Liver (tissue), 8 donors: ENCODE measurements at regions not wholly inside any gene's neighbourhood (a gene's known extent, or its start where the extent isn't known, plus 50 kb on each side); places are given as distances from the start of the nearest gene placed in this dataset.

Experiments used
- DNase-seq: peaks from one replicate; pipeline ENCODE4 v3.0.0-alpha.2; 2017; ENCODE audit warnings: low spot score
- H3K27ac ChIP-seq, 2 donors: one replicate each; pipeline ENCODE4 v1.7.0; 2013; ENCODE audit warnings: inconsistent platforms in 2 of 2, low read length in 2 of 2, control low read depth in 1 of 2, low read depth in 1 of 2, mild to moderate bottlenecking in 1 of 2
- H3K27me3 ChIP-seq, 4 donors: one replicate each; pipeline versions ENCODE4 v1.6.1 to v1.7.0; 2013; ENCODE audit warnings: low read length in 3 of 4, inconsistent platforms in 1 of 4, mild to moderate bottlenecking in 1 of 4, moderate library complexity in 1 of 4; ENCODE audit not compliant: control insufficient read depth in 4 of 4, insufficient read depth in 4 of 4
- H3K36me3 ChIP-seq, 4 donors: one replicate each; pipeline versions ENCODE4 v1.6.1 to v1.7.0; 2013; ENCODE audit warnings: low read length in 3 of 4, mild to moderate bottlenecking in 3 of 4, low read depth in 1 of 4, moderate library complexity in 1 of 4; ENCODE audit not compliant: control insufficient read depth in 4 of 4, insufficient read depth in 3 of 4
- H3K4me1 ChIP-seq, 4 donors: one replicate each; pipeline versions ENCODE4 v1.6.1 to v1.7.0; 2013; ENCODE audit warnings: low read length in 3 of 4, mild to moderate bottlenecking in 3 of 4, moderate library complexity in 1 of 4; ENCODE audit not compliant: control insufficient read depth in 4 of 4, insufficient read depth in 4 of 4
- H3K4me3 ChIP-seq, 3 donors: one replicate each; pipeline versions ENCODE4 v1.6.1 to v1.7.0; 2013; ENCODE audit warnings: low read length in 3 of 3, control low read depth in 1 of 3, low read depth in 1 of 3, mild to moderate bottlenecking in 1 of 3
- H3K9ac ChIP-seq, 2 donors: one replicate each; pipeline ENCODE4 v1.7.0; 2013; ENCODE audit warnings: low read length in 2 of 2, mild to moderate bottlenecking in 2 of 2, moderate library complexity in 2 of 2, control low read depth in 1 of 2, low read depth in 1 of 2
- H3K9me3 ChIP-seq, 4 donors: one replicate each; pipeline versions ENCODE4 v1.6.1 to v1.7.0; 2013; ENCODE audit warnings: low read length in 3 of 4; ENCODE audit not compliant: control insufficient read depth in 4 of 4
- FOXA1 ChIP-seq: IDR thresholded peaks from 2 replicates; pipeline ENCODE4 v1.6.1; 2016; ENCODE audit warnings: antibody characterized with exemption
- GABPA ChIP-seq, 2 donors: IDR thresholded peaks in 1 of 2; conservative IDR thresholded peaks in 1 of 2; 2 replicates each; pipeline ENCODE4 v1.6.1; 2016; ENCODE audit warnings: antibody characterized with exemption in 2 of 2, mild to moderate bottlenecking in 1 of 2, moderate library complexity in 1 of 2
- JUND ChIP-seq, 2 donors: IDR thresholded peaks; 2 replicates each; pipeline ENCODE4 v1.6.1; 2016; ENCODE audit warnings: antibody characterized with exemption in 2 of 2
- NR2F2 ChIP-seq: IDR thresholded peaks from 2 replicates; pipeline ENCODE4 v1.6.1; 2016; ENCODE audit warnings: antibody characterized with exemption
- RAD21 ChIP-seq, 2 donors: IDR thresholded peaks; 2 replicates each; pipeline ENCODE4 v1.6.1; 2016; ENCODE audit warnings: antibody characterized with exemption in 2 of 2, mild to moderate bottlenecking in 2 of 2
- RXRA ChIP-seq, 2 donors: IDR thresholded peaks; 2 replicates each; pipeline ENCODE4 v1.6.1; 2017 to 2018; ENCODE audit warnings: antibody characterized with exemption in 2 of 2, mild to moderate bottlenecking in 1 of 2
- SP1 ChIP-seq: IDR thresholded peaks from 2 replicates; pipeline ENCODE4 v1.6.1; 2018; ENCODE audit warnings: antibody characterized with exemption, mild to moderate bottlenecking
- TAF1 ChIP-seq: conservative IDR thresholded peaks from 2 replicates; pipeline ENCODE4 v1.6.1; 2016; ENCODE audit warnings: antibody characterized with exemption, mild to moderate bottlenecking
- WGBS: extraction: QIAGEN DNeasy Blood & Tissue Kit; methylation state at CpG from one replicate; pipeline ENCODE4 v1.1.7; 2013; 5-methylcytosine and 5-hydroxymethylcytosine counted together
- TF ChIP-seq, protein P1 (sequence below): IDR thresholded peaks from 2 replicates; pipeline ENCODE4 v1.6.1; 2016; ENCODE audit warnings: antibody characterized with exemption
- TF ChIP-seq, protein P2 (sequence below): fragments of 150-350 bp; IDR thresholded peaks from 2 replicates; pipeline ENCODE4 v1.5.1; 2017; ENCODE audit warnings: improper control_type of control experiment, low read depth, low read length; ENCODE audit not compliant: missing input control
- TF ChIP-seq, protein P3 (sequence below): IDR thresholded peaks from 2 replicates; pipeline ENCODE4 v1.6.1; 2016; ENCODE audit warnings: antibody characterized with exemption
- donor health status: healthy.
- donor health status: healthy.
- donor health status: healthy.
- donor health status: healthy.
- donor health status: healthy.

DNA sequence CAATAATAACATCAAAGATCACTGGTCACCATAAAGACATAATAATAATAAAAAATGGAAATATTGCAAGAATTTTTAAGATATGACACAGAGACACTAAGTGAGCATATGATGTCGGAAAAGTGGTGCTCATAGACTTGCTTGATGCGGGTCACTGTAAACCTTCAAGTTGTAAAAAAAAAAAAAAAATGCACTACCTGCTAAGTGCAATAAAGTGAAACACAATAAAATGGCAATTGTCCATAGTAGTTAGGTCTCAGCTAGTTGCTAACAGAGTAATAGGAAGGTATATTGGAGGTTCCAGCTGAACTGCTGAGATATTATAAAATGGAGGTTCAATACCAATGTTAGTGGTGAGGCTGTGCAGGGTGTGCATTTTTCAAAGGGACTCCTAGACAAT lies 146.6 kb upstream of the MRPS22 start:
- Histone ChIP-seq H3K4me1 (peaks cover 2 to 16% (median 13%) of the 10 kb centered on the region in 4 donors), H3K36me3 (no peaks in the 10 kb centered on the region), H3K4me3 (no peak overlapping the region), H3K27ac (no peak overlapping the region), H3K9ac (no peak overlapping the region), H3K27me3 (no peaks in the 10 kb centered on the region), H3K9me3 (no peaks in the 10 kb centered on the region)
- no peak for TF ChIP-seq RAD21 (IDR thresholded peaks at IDR 0.05)
- TF ChIP-seq RXRA (IDR thresholded peaks at IDR 0.05): no peak
- no peak for TF ChIP-seq GABPA (IDR thresholded peaks at IDR 0.05 in 1 of 2, conservative IDR thresholded peaks at IDR 0.05 in 1 of 2)
- TF ChIP-seq TAF1: no peak
- TF ChIP-seq FOXA1: no peak
- TF ChIP-seq, protein P1, sequence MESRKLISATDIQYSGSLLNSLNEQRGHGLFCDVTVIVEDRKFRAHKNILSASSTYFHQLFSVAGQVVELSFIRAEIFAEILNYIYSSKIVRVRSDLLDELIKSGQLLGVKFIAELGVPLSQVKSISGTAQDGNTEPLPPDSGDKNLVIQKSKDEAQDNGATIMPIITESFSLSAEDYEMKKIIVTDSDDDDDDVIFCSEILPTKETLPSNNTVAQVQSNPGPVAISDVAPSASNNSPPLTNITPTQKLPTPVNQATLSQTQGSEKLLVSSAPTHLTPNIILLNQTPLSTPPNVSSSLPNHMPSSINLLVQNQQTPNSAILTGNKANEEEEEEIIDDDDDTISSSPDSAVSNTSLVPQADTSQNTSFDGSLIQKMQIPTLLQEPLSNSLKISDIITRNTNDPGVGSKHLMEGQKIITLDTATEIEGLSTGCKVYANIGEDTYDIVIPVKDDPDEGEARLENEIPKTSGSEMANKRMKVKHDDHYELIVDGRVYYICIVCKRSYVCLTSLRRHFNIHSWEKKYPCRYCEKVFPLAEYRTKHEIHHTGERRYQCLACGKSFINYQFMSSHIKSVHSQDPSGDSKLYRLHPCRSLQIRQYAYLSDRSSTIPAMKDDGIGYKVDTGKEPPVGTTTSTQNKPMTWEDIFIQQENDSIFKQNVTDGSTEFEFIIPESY: no peak
- TF ChIP-seq NR2F2: no peak
- TF ChIP-seq, protein P2, sequence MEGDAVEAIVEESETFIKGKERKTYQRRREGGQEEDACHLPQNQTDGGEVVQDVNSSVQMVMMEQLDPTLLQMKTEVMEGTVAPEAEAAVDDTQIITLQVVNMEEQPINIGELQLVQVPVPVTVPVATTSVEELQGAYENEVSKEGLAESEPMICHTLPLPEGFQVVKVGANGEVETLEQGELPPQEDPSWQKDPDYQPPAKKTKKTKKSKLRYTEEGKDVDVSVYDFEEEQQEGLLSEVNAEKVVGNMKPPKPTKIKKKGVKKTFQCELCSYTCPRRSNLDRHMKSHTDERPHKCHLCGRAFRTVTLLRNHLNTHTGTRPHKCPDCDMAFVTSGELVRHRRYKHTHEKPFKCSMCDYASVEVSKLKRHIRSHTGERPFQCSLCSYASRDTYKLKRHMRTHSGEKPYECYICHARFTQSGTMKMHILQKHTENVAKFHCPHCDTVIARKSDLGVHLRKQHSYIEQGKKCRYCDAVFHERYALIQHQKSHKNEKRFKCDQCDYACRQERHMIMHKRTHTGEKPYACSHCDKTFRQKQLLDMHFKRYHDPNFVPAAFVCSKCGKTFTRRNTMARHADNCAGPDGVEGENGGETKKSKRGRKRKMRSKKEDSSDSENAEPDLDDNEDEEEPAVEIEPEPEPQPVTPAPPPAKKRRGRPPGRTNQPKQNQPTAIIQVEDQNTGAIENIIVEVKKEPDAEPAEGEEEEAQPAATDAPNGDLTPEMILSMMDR: no peak
- WGBS: 95% methylated on average over 2 of the region's 2 CpGs
- no peak for DNase-seq

DNA sequence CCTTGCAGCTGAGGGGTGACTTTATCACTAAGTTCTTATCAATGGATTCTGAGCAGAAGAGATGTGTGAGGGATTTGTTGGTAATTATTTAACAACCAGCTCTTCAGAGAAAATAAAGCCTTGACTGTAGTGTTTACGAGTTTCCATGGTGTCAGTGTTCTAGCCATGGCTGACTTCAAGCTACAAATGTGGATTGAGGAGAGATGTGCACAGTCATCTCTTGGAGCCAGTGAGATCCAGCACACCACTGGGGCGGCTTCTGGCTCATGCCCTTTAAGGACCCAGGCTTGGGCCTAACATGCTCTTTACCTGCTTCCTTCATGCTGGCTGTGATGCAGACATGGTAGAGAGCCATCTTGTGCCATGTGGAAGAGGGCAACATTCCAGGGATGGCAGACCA lies 145.6 kb upstream of the MRPS22 start:
- TF ChIP-seq SP1: no peak
- H3K4me3 ChIP-seq: no peak overlapping the region
- H3K9ac ChIP-seq: no peak overlapping the region
- peaks cover 2 to 16% (median 13%) of the 10 kb centered on the region in 4 donors for H3K4me1 ChIP-seq
- H3K27me3 ChIP-seq: no peaks in the 10 kb centered on the region
- no peak overlapping the region for H3K27ac ChIP-seq
- DNase-seq: no peak
- H3K36me3 ChIP-seq: no peaks in the 10 kb centered on the region
- 97% methylated on average over 2 of the region's 2 CpGs for WGBS
- H3K9me3 ChIP-seq: no peaks in the 10 kb centered on the region

DNA sequence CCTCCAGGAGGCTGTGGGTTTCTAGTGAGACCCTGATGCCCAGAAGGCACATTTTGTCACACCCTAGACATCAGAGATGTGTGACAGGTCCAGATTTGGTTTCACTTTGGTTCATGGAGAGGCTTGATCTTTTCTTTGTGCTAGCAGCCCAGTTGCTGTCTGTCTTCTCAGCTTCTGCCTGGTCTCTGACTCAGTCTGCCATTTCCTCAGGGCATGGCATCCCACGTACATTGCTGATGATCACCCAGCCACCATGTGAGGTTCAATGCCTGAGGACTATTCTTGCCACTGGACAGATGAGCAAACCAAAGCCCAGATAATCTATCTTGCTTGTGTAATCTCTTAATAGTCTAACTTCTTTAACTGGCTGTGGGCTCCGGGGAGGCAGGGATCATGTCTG lies 144.9 kb upstream of the MRPS22 start:
- Histone ChIP-seq H3K9me3 (no peaks in the 10 kb centered on the region), H3K4me3 (no peak overlapping the region), H3K9ac (no peak overlapping the region), H3K4me1 (peaks cover 2 to 16% (median 13%) of the 10 kb centered on the region in 4 donors), H3K27me3 (no peaks in the 10 kb centered on the region), H3K27ac (no peak overlapping the region), H3K36me3 (no peaks in the 10 kb centered on the region)
- no peak for TF ChIP-seq TAF1
- TF ChIP-seq JUND (IDR thresholded peaks at IDR 0.05): no peak
- TF ChIP-seq, protein P3, sequence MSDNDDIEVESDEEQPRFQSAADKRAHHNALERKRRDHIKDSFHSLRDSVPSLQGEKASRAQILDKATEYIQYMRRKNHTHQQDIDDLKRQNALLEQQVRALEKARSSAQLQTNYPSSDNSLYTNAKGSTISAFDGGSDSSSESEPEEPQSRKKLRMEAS: no peak
- DNase-seq: no peak
- 71% methylated on average over 2 of the region's 2 CpGs for WGBS
